ENCODE measurements at regions not wholly inside any gene's neighbourhood (a gene's known extent, or its start where the extent isn't known, plus 50 kb on each side); places are given as distances from the start of the nearest gene placed in this dataset.

- Histone ChIP-seq H3K9ac (ENCODE audit: low read length) (no peak overlapping the region), H4K20me1 (ENCODE audit: low read length) (no peaks in the 10 kb centered on the region), H3K36me3 (ENCODE audit: low read depth, low read length) (no peaks in the 10 kb centered on the region), H3K27me3 (ENCODE audit: low read length) (no peaks in the 10 kb centered on the region), H3K4me2 (ENCODE audit: low read length) (no peak overlapping the region), H3K9me2 (replicated peaks; ENCODE audit: low read length) (no peaks in the 10 kb centered on the region), H3K27ac (ENCODE audit: low read length) (no peak overlapping the region), H3K4me3 (ENCODE audit: low read length) (no peak overlapping the region), H3F3A (ENCODE audit: low read length, unreplicated experiment) (no peaks in the 10 kb centered on the region), H3K4me1 (ENCODE audit: insufficient read depth, low read length) (no peaks in the 10 kb centered on the region), H3K79me2 (ENCODE audit: low read length) (no peaks in the 10 kb centered on the region), H3K9me3 (ENCODE audit: low read length) (no peaks in the 10 kb centered on the region), H2AFZ (ENCODE audit: low read length) (no peak overlapping the region)
- CTCF ChIA-PET: no interaction called here
- no peak for TF ChIP-seq EZH2 (IDR thresholded peaks at IDR 0.05; ENCODE audit: low read length, unreplicated experiment)
- no peak for TF ChIP-seq CTCF (conservative IDR thresholded peaks at IDR 0.05; ENCODE audit: low read depth, low read length)
- TF ChIP-seq EZH2phosphoT487 (IDR thresholded peaks at IDR 0.05; ENCODE audit: borderline replicate concordance, low read length): no peak
- intact Hi-C loops (cut with micrococcal nuclease): no loop called here
- ATAC-seq: no peak
- BruUV-seq (replicated peaks): no TSS peak
- POLR2A ChIA-PET (ENCODE audit: unreplicated experiment): no interaction called here
- no peak for DNase-seq
Observed at GRCh38 chr5:133775584-133776304, 163.4 kb upstream of the FSTL4 start.

- Histone ChIP-seq H3K27me3 (ENCODE audit: low read length) (no peaks in the 10 kb centered on the region), H3F3A (ENCODE audit: low read length, unreplicated experiment) (no peaks in the 10 kb centered on the region), H3K9me3 (ENCODE audit: low read length) (no peaks in the 10 kb centered on the region), H3K79me2 (ENCODE audit: low read length) (no peaks in the 10 kb centered on the region), H3K9me2 (replicated peaks; ENCODE audit: low read length) (no peaks in the 10 kb centered on the region), H3K4me3 (ENCODE audit: low read length) (no peak overlapping the region), H3K9ac (ENCODE audit: low read length) (no peak overlapping the region), H3K27ac (ENCODE audit: low read length) (no peak overlapping the region), H3K4me1 (ENCODE audit: insufficient read depth, low read length) (no peaks in the 10 kb centered on the region), H4K20me1 (ENCODE audit: low read length) (no peaks in the 10 kb centered on the region), H2AFZ (ENCODE audit: low read length) (no peak overlapping the region), H3K4me2 (ENCODE audit: low read length) (no peak overlapping the region), H3K36me3 (ENCODE audit: low read depth, low read length) (no peaks in the 10 kb centered on the region)
- TF ChIP-seq CTCF (conservative IDR thresholded peaks at IDR 0.05; ENCODE audit: low read depth, low read length) (no peak), EZH2phosphoT487 (IDR thresholded peaks at IDR 0.05; ENCODE audit: borderline replicate concordance, low read length) (no peak), EZH2 (IDR thresholded peaks at IDR 0.05; ENCODE audit: low read length, unreplicated experiment) (no peak)
- intact Hi-C loops (cut with micrococcal nuclease): no loop called here
- ChIA-PET CTCF (no interaction called here), POLR2A (ENCODE audit: unreplicated experiment) (interaction anchor here (0.6 kb wide), 1 partner anchor 57 kb away, joined by 6 read pairs; no protein-coding TSS in a partner anchor)
- BruUV-seq (replicated peaks): no TSS peak
- no peak for ATAC-seq
- no peak for DNase-seq
Observed at GRCh38 chr5:133773247-133774202, 161.2 kb upstream of the FSTL4 start.

All from PC-3 (cell line).